Esophagus muscularis mucosa (tissue), 4 donors: ENCODE measurements at regions not wholly inside any gene's neighbourhood (a gene's known extent, or its start where the extent isn't known, plus 50 kb on each side); places are given as distances from the start of the nearest gene placed in this dataset.

Experiments used
- CTCF ChIP-seq, 3 experiments: fragments of 200-600 bp in 2 of 3; fragments of 450-650 bp in 1 of 3; sonication (generic) in 2 of 3; IDR thresholded peaks; one replicate each; pipeline ENCODE4 v1.5.1; 2017 to 2019; ENCODE audit warnings: antibody characterized with exemption in 3 of 3, mild to moderate bottlenecking in 2 of 3, moderate library complexity in 1 of 3
- EP300 ChIP-seq: sonication (generic); formaldehyde crosslinking; IDR thresholded peaks from one replicate; pipeline ENCODE4 v1.6.1; 2017; ENCODE audit warnings: antibody characterized with exemption
- POLR2A ChIP-seq: fragments of 450-650 bp; IDR thresholded peaks from one replicate; pipeline ENCODE4 v1.6.1; 2017; ENCODE audit warnings: antibody characterized with exemption, moderate library complexity, mild to moderate bottlenecking, low read depth
- POLR2AphosphoS5 ChIP-seq, 2 donors: sonication (generic); formaldehyde crosslinking; IDR thresholded peaks; one replicate each; pipeline ENCODE4 v1.6.1; 2017; ENCODE audit warnings: antibody characterized with exemption in 2 of 2

GRCh38 chr20:39479196-39479810, 517.2 kb downstream of the DHX35 start:
- TF ChIP-seq CTCF (IDR thresholded peaks at IDR 0.05) (no peak), EP300 (no peak), POLR2A (no peak), POLR2AphosphoS5 (IDR thresholded peaks at IDR 0.05) (no peak)
